Activated CD4-positive, alpha-beta T cell treated with anti-CD3 and anti-CD28 coated beads, Interleukin-2, amount 10 ng/mL, durations not matched to agents 7 days and 5 days (primary cell): ENCODE measurements at regions not wholly inside any gene's neighbourhood (a gene's known extent, or its start where the extent isn't known, plus 50 kb on each side); places are given as distances from the start of the nearest gene placed in this dataset.

Source experiments
- CTCF ChIA-PET: fragments of 350-600 bp; sonication (Branson Sonifier 250); formaldehyde crosslinking; loops from one replicate; lab custom pipeline; 2021; ENCODE audit warnings: antibody characterized with exemption; lab: Charles Lee
- POLR2A ChIA-PET: fragments of 350-600 bp; sonication (Branson Sonifier 250); formaldehyde crosslinking; loops from one replicate; lab custom pipeline; 2021; ENCODE audit warnings: antibody characterized with exemption; lab: Charles Lee
- DNase-seq: peaks from one replicate; pipeline ENCODE4 v3.0.0-alpha.2; 2020
- H3K27ac Mint-ChIP-seq: one replicate; pipeline ENCODE4 v1.8.0; 2021; ENCODE audit warnings: mild to moderate bottlenecking, moderate library complexity, mixed read lengths
- H3K27me3 Mint-ChIP-seq: one replicate; pipeline ENCODE4 v1.8.0; 2021; ENCODE audit warnings: mixed read lengths
- H3K36me3 Mint-ChIP-seq: one replicate; pipeline ENCODE4 v1.8.0; 2021; ENCODE audit warnings: low read depth, mixed read lengths
- H3K4me1 Mint-ChIP-seq: one replicate; pipeline ENCODE4 v1.8.0; 2021; ENCODE audit warnings: mixed read lengths
- H3K4me3 Mint-ChIP-seq: one replicate; pipeline ENCODE4 v1.8.0; 2021; ENCODE audit warnings: mild to moderate bottlenecking, moderate library complexity, mixed read lengths
- H3K9me3 Mint-ChIP-seq: one replicate; pipeline ENCODE4 v1.8.0; 2021; ENCODE audit warnings: mixed read lengths

GRCh38 chr7:49424109-49424508 lies 349.3 kb upstream of the VWC2 start:
- Mint-ChIP-seq H3K36me3 (no peaks in the 10 kb centered on the region), H3K27ac (no peak overlapping the region), H3K27me3 (no peaks in the 10 kb centered on the region), H3K9me3 (no peaks in the 10 kb centered on the region), H3K4me3 (no peak overlapping the region), H3K4me1 (no peaks in the 10 kb centered on the region)
- no peak for DNase-seq
- CTCF ChIA-PET = no interaction called here
- POLR2A ChIA-PET = no interaction called here

GRCh38 chr7:49425277-49425818 lies 348.1 kb upstream of the VWC2 start:
- CTCF ChIA-PET = no interaction called here
- H3K27me3 Mint-ChIP-seq = no peaks in the 10 kb centered on the region

GRCh38 chr7:49432254-49432653 lies 341.2 kb upstream of the VWC2 start:
- no peak overlapping the region for H3K4me3 Mint-ChIP-seq
- peaks cover 4% of the 10 kb centered on the region for H3K9me3 Mint-ChIP-seq
- POLR2A ChIA-PET = no interaction called here
- H3K4me1 Mint-ChIP-seq = no peaks in the 10 kb centered on the region
- CTCF ChIA-PET = no interaction called here
- H3K27me3 Mint-ChIP-seq = no peaks in the 10 kb centered on the region
- H3K27ac Mint-ChIP-seq = no peak overlapping the region
- no peaks in the 10 kb centered on the region for H3K36me3 Mint-ChIP-seq
- no peak for DNase-seq

More at GRCh38 chr7:49425277-49425818, 348.1 kb upstream of the VWC2 start:
- DNase-seq = no peak
- no peak overlapping the region for H3K27ac Mint-ChIP-seq
- H3K9me3 Mint-ChIP-seq = no peaks in the 10 kb centered on the region
- H3K4me1 Mint-ChIP-seq = no peaks in the 10 kb centered on the region
- H3K36me3 Mint-ChIP-seq = no peaks in the 10 kb centered on the region
- H3K4me3 Mint-ChIP-seq = no peak overlapping the region
- POLR2A ChIA-PET = no interaction called here

DNA sequence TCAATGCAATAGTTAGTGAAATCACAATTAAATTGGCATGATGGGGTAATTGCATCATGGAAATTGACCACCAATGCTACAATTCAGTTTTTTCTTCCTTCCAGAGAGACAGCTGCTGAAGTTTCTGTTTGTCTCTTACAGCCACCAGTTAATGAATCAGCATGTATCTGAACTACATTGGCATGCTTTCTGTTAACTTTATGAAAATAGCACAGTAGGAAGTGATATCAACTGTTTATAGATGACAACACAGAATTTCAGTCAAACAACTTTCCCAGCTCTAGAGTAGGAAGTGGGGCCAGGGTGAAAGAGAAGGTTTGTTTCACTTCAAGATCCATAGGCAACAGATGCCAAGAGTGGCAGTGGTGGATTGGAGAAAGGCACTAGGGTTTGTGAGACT lies 339.6 kb upstream of the VWC2 start:
- Mint-ChIP-seq H3K9me3 (peaks cover 4% of the 10 kb centered on the region), H3K4me3 (no peak overlapping the region), H3K36me3 (no peaks in the 10 kb centered on the region), H3K27ac (no peak overlapping the region), H3K27me3 (no peaks in the 10 kb centered on the region), H3K4me1 (no peaks in the 10 kb centered on the region)
- POLR2A ChIA-PET = no interaction called here
- CTCF ChIA-PET = no interaction called here
- DNase-seq = no peak

- ChIA-PET POLR2A (no interaction called here), CTCF (no interaction called here)
- Mint-ChIP-seq H3K27me3 (no peaks in the 10 kb centered on the region), H3K4me1 (no peaks in the 10 kb centered on the region), H3K9me3 (peaks cover 4% of the 10 kb centered on the region), H3K4me3 (no peak overlapping the region), H3K36me3 (no peaks in the 10 kb centered on the region), H3K27ac (no peak overlapping the region)
- no peak for DNase-seq
These were observed 338.6 kb upstream of the VWC2 start for GRCh38 chr7:49434846-49435245.

DNA sequence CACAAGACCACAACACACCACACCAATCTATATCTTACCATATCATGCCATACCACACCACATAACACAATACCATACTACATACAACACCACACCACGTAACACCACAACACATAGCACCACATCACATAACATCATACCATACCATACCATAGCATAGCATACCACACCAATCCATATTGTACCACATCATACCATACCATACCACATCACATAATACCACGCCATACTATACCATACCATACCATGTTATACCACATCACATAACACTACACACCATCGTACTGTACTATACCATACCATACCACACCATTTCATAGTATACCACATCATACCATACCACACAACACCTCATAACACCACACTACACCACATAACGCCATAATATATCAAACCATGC lies 335.2 kb upstream of the VWC2 start:
- Mint-ChIP-seq H3K4me3 (no peak overlapping the region), H3K9me3 (peaks cover 4% of the 10 kb centered on the region)

DNA sequence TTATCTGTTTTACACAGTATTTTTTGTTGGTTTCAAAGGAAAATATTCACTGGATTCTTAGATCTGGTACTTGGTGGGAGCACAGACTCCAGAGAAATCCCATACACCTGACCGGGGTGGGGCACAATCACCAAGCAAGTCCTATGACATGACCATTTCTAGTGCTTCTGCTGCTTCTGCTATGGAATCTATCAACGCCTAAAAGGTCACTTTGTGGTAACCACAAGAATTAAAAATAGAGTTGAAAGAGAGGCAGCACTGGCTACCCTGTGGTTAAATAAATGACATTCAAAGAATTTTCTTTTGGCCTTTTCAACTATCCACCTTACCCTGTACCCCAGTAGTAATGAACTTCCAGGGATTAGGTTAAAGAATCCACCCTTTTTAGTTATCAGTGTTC lies 329.9 kb upstream of the VWC2 start:
- no peak for DNase-seq
- Mint-ChIP-seq H3K4me3 (no peak overlapping the region), H3K9me3 (no peaks in the 10 kb centered on the region), H3K4me1 (no peaks in the 10 kb centered on the region), H3K27ac (no peak overlapping the region), H3K27me3 (no peaks in the 10 kb centered on the region), H3K36me3 (no peaks in the 10 kb centered on the region)
- ChIA-PET POLR2A (no interaction called here), CTCF (no interaction called here)

More for the DNA sequence above, 335.2 kb upstream of the VWC2 start:
- Mint-ChIP-seq H3K27ac (no peak overlapping the region), H3K27me3 (no peaks in the 10 kb centered on the region), H3K4me1 (no peaks in the 10 kb centered on the region), H3K36me3 (no peaks in the 10 kb centered on the region)
- CTCF ChIA-PET = no interaction called here
- POLR2A ChIA-PET = no interaction called here
- DNase-seq = no peak

DNA sequence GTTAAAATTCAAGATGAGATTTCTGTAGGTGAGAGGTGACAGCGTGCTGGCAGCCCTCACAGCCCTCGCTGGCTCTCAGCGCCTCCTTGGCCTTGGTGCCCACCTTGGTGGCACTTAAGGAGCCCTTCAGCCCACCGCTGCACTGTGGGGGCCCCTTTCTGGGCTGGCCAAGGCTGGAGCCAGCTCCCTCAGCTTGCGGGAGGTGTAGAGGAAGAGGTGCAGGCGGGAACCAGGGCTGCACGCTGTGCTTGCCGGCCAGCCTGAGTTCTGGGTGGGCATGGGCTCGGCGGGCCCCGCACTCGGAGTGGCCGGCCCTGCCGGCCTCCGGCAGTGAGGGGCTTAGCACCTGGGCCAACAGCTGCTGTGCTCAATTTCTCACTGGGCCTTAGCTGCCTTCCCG lies 320.0 kb upstream of the VWC2 start:
- Mint-ChIP-seq H3K36me3 (no peaks in the 10 kb centered on the region), H3K4me1 (no peaks in the 10 kb centered on the region), H3K9me3 (peaks cover 2% of the 10 kb centered on the region), H3K4me3 (no peak overlapping the region), H3K27me3 (no peaks in the 10 kb centered on the region), H3K27ac (no peak overlapping the region)
- CTCF ChIA-PET = no interaction called here
- DNase-seq = no peak
- POLR2A ChIA-PET = no interaction called here

DNA sequence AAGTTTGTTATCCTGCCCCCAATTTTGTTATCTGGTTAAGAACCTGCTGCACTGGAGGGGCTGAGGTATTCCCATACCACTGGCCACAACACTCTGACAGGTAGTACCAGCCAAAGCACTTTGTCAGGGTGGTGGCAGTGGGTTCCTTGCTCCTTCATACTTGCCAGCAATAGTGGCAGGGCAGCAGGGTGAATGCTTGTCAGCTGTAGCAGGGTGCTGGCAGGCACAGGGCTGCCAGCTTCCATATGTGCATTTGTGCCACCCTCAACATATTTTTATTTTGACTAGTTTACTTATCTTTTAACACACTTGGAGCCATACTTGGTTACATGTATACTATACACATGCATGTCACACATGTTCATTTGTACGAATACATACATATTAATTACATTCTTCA lies 294.0 kb upstream of the VWC2 start:
- CTCF ChIA-PET = no interaction called here
- Mint-ChIP-seq H3K4me1 (no peaks in the 10 kb centered on the region), H3K9me3 (no peaks in the 10 kb centered on the region), H3K27me3 (no peaks in the 10 kb centered on the region), H3K4me3 (no peak overlapping the region), H3K36me3 (no peaks in the 10 kb centered on the region), H3K27ac (no peak overlapping the region)
- DNase-seq = no peak
- POLR2A ChIA-PET = no interaction called here

GRCh38 chr7:49479936-49480544 lies 293.4 kb upstream of the VWC2 start:
- ChIA-PET POLR2A (no interaction called here), CTCF (no interaction called here)
- Mint-ChIP-seq H3K27ac (no peak overlapping the region), H3K9me3 (no peaks in the 10 kb centered on the region), H3K27me3 (no peaks in the 10 kb centered on the region), H3K4me3 (no peak overlapping the region), H3K4me1 (no peaks in the 10 kb centered on the region), H3K36me3 (no peaks in the 10 kb centered on the region)
- DNase-seq = no peak

- Mint-ChIP-seq H3K9me3 (no peaks in the 10 kb centered on the region), H3K27ac (no peak overlapping the region), H3K4me3 (no peak overlapping the region), H3K27me3 (no peaks in the 10 kb centered on the region), H3K4me1 (no peaks in the 10 kb centered on the region), H3K36me3 (no peaks in the 10 kb centered on the region)
- CTCF ChIA-PET = no interaction called here
- DNase-seq = no peak
- POLR2A ChIA-PET = no interaction called here
These were observed 292.4 kb upstream of the VWC2 start for GRCh38 chr7:49481075-49481474.

GRCh38 chr7:49483142-49483541 lies 290.3 kb upstream of the VWC2 start:
- no peaks in the 10 kb centered on the region for H3K9me3 Mint-ChIP-seq
- ChIA-PET POLR2A (no interaction called here), CTCF (no interaction called here)
- no peaks in the 10 kb centered on the region for H3K27me3 Mint-ChIP-seq
- H3K4me3 Mint-ChIP-seq = no peak overlapping the region
- no peak overlapping the region for H3K27ac Mint-ChIP-seq
- no peaks in the 10 kb centered on the region for H3K4me1 Mint-ChIP-seq
- no peaks in the 10 kb centered on the region for H3K36me3 Mint-ChIP-seq
- no peak for DNase-seq

DNA sequence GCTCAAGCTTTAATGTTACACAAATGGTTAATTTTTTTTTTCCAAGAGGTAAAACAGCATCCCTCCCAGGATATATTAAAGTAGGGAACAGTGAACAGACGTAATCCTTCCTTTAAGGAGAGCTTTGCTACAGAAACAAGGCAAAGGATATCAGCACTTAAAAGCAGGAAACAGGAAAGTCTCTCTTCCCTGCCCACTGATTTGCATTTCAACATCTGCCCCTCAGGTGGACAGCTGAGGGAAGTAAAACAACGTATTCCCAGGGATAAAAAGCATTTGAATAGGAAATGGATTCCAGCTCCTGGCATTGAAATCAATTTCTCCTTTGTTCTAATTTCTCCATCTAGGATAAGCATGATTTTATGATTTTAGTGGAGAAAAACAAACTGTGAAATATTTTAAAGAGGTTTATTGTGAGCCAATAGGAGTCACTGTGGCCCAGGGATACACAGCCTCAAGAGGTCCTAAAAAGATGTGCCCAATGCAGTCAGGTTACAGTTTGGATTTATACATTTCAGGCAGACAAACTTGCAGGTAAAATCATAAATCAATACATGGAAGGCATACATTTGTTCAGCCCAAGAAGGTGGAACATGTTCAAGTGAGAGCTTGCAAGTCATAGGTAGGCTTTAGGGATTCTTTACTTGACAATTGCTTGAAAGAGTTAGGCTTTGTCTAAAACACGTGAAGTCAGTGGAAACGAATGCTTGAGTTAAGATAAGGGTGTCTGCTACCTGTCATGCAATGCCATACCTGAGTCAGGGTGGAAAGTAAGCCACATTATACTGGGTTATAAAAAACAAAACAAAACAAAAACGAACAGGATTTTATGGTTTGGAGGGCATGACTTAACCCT lies 286.2 kb upstream of the VWC2 start:
- Mint-ChIP-seq H3K36me3 (no peaks in the 10 kb centered on the region), H3K9me3 (no peaks in the 10 kb centered on the region), H3K4me1 (no peaks in the 10 kb centered on the region), H3K27me3 (no peaks in the 10 kb centered on the region), H3K27ac (no peak overlapping the region), H3K4me3 (no peak overlapping the region)
- ChIA-PET CTCF (no interaction called here), POLR2A (no interaction called here)
- no peak for DNase-seq

GRCh38 chr7:49487830-49488140 lies 285.7 kb upstream of the VWC2 start:
- H3K4me1 Mint-ChIP-seq = no peaks in the 10 kb centered on the region
- H3K27ac Mint-ChIP-seq = no peak overlapping the region
- CTCF ChIA-PET = no interaction called here
- H3K4me3 Mint-ChIP-seq = no peak overlapping the region
- no peaks in the 10 kb centered on the region for H3K36me3 Mint-ChIP-seq
- H3K27me3 Mint-ChIP-seq = no peaks in the 10 kb centered on the region
- POLR2A ChIA-PET = no interaction called here
- DNase-seq = no peak
- H3K9me3 Mint-ChIP-seq = no peaks in the 10 kb centered on the region
